KOPT-K1 (cell line): ENCODE measurements at regions not wholly inside any gene's neighbourhood (a gene's known extent, or its start where the extent isn't known, plus 50 kb on each side); places are given as distances from the start of the nearest gene placed in this dataset.
"Not testable (repeated sequence)": the region's sequence is repeated elsewhere in the genome, so short reads cannot be mapped to it uniquely, and the experiment has no call there.

Experiments used
- H3K27ac ChIP-seq: fragments of 200-600 bp; sonication (generic); 2 replicates; pipeline ENCODE4 v1.5.1; 2016; ENCODE audit warnings: antibody characterized with exemption, mild to moderate bottlenecking, low read depth, low read length; ENCODE audit not compliant: poor library complexity, severe bottlenecking
- H3K36me3 ChIP-seq: fragments of 200-600 bp; sonication (generic); 2 replicates; pipeline ENCODE4 v1.5.1; 2017; ENCODE audit warnings: antibody characterized with exemption, mild to moderate bottlenecking, low read length, moderate library complexity; ENCODE audit not compliant: insufficient read depth
- H3K9me3 ChIP-seq: fragments of 200-600 bp; sonication (generic); 2 replicates; pipeline ENCODE4 v1.5.1; 2017; ENCODE audit warnings: antibody characterized with exemption, low read length, mild to moderate bottlenecking; ENCODE audit not compliant: insufficient read depth, poor library complexity, severe bottlenecking

GRCh38 chr3:177657243-177657642, 460.0 kb upstream of the TBL1XR1 start:
- Histone ChIP-seq H3K36me3 (no peaks in the 10 kb centered on the region), H3K9me3 (peaks cover 22% of the 10 kb centered on the region), H3K27ac (no peak overlapping the region)

- Histone ChIP-seq H3K27ac (no peak overlapping the region), H3K9me3 (peaks cover 21% of the 10 kb centered on the region), H3K36me3 (no peaks in the 10 kb centered on the region)
These were observed 461.1 kb upstream of the TBL1XR1 start for GRCh38 chr3:177658354-177658753.

GRCh38 chr3:177664380-177665103, 467.3 kb upstream of the TBL1XR1 start:
- not testable (repeated sequence) for H3K27ac ChIP-seq, H3K36me3 ChIP-seq, H3K9me3 ChIP-seq

- no peak overlapping the region for H3K27ac ChIP-seq
- H3K36me3 ChIP-seq: no peaks in the 10 kb centered on the region
- no peaks in the 10 kb centered on the region for H3K9me3 ChIP-seq
These were observed 468.0 kb upstream of the TBL1XR1 start for GRCh38 chr3:177665122-177665808.

GRCh38 chr3:177672252-177672911, 475.1 kb upstream of the TBL1XR1 start:
- no peaks in the 10 kb centered on the region for H3K9me3 ChIP-seq
- no peak overlapping the region for H3K27ac ChIP-seq
- no peaks in the 10 kb centered on the region for H3K36me3 ChIP-seq

GRCh38 chr3:177673112-177673914, 476.0 kb upstream of the TBL1XR1 start:
- H3K9me3 ChIP-seq: no peaks in the 10 kb centered on the region
- H3K36me3 ChIP-seq: no peaks in the 10 kb centered on the region
- H3K27ac ChIP-seq: no peak overlapping the region

GRCh38 chr3:177674186-177674585, 476.9 kb upstream of the TBL1XR1 start:
- Histone ChIP-seq H3K36me3 (no peaks in the 10 kb centered on the region), H3K9me3 (no peaks in the 10 kb centered on the region), H3K27ac (no peak overlapping the region)

- Histone ChIP-seq H3K36me3 (no peaks in the 10 kb centered on the region), H3K9me3 (no peaks in the 10 kb centered on the region), H3K27ac (no peak overlapping the region)
These were observed 478.9 kb upstream of the TBL1XR1 start for GRCh38 chr3:177676148-177676547.

- H3K36me3 ChIP-seq: no peaks in the 10 kb centered on the region
- no peaks in the 10 kb centered on the region for H3K9me3 ChIP-seq
- no peak overlapping the region for H3K27ac ChIP-seq
These were observed 479.8 kb upstream of the TBL1XR1 start for GRCh38 chr3:177676947-177677587.

- Histone ChIP-seq H3K36me3 (no peaks in the 10 kb centered on the region), H3K27ac (peak overlapping the region; percentile 51), H3K9me3 (no peaks in the 10 kb centered on the region)
These were observed 482.5 kb upstream of the TBL1XR1 start for GRCh38 chr3:177679568-177680471.

- H3K27ac ChIP-seq: peak overlapping the region; percentile 51
- no peaks in the 10 kb centered on the region for H3K9me3 ChIP-seq
- no peaks in the 10 kb centered on the region for H3K36me3 ChIP-seq
These were observed 483.2 kb upstream of the TBL1XR1 start for GRCh38 chr3:177680472-177680821.

- no peaks in the 10 kb centered on the region for H3K36me3 ChIP-seq
- H3K27ac ChIP-seq: no peak overlapping the region
- H3K9me3 ChIP-seq: no peaks in the 10 kb centered on the region
These were observed 483.9 kb upstream of the TBL1XR1 start for GRCh38 chr3:177681156-177681555.

GRCh38 chr3:177681852-177682251, 484.6 kb upstream of the TBL1XR1 start:
- Histone ChIP-seq H3K27ac (no peak overlapping the region), H3K36me3 (no peaks in the 10 kb centered on the region)

GRCh38 chr3:177683586-177683985, 486.3 kb upstream of the TBL1XR1 start:
- Histone ChIP-seq H3K9me3 (no peaks in the 10 kb centered on the region), H3K27ac (no peak overlapping the region), H3K36me3 (no peaks in the 10 kb centered on the region)

More at GRCh38 chr3:177681852-177682251, 484.6 kb upstream of the TBL1XR1 start:
- no peaks in the 10 kb centered on the region for H3K9me3 ChIP-seq
